Muscle of back (tissue), 3 donors: ENCODE measurements at regions not wholly inside any gene's neighbourhood (a gene's known extent, or its start where the extent isn't known, plus 50 kb on each side); places are given as distances from the start of the nearest gene placed in this dataset.

Source experiments
- DNase-seq, 3 donors: peaks; one replicate each; pipeline versions ENCODE4 v3.0.0 to v3.0.0-alpha.2; 2013

DNA sequence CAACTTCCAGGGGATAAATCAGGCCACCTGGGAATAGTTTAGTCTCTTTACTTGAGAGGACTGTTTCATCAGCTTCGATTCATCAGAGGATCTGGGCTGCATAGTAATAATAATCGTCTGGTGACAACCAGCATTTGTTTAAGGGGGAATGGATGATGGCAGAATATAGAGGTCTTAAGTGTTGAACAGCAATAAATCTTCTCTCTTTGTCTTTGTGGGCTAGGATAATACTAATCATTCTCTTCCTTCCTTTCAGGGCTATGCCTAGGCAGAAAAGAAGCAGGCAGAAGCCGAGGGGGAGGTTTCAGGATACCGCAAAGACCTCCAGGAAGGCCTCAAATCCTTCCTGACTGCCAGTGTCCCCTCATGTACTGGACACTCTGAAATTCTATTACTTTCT is 150.4 kb upstream of the GAREM1 start:
- DNase-seq, result no peak

DNA sequence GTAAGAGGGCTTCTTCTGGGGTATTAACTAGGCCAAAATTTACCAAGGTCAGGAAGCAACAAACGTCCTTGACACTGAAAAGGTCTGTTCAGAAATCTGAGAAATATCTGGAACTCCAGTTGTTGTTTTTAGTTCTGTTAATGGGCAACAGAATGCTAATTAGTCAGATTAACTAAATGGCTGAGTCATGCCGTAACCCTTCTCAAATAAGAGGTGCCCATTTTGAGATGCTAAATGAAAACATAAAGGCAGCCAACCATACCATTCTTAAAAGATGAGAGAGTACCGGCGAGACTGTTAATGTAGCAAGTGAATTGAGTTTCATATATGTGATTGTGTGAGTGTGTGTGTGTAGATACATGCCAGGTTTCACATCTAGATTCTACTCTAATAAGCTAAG is 147.9 kb upstream of the GAREM1 start:
- DNase-seq, result no peak

DNA sequence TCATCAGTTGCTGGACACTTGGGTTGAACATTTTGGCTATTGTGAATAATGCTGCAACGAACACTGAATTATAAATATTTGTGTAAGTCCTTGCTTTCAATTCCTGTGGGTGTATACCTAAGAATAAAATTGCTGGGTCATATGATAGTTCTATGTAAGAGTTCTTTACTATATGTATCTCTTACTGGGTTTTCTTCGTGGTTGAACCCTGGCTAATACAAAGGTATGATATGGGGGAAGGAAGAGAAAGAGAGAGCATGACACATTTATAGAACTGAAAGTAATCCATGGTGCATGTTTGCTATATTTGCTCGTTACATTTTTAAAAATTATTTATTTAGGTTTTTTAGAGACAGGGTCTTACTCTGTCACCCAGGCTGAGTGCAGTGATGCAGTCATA is 143.1 kb upstream of the GAREM1 start:
- no peak for DNase-seq

DNA sequence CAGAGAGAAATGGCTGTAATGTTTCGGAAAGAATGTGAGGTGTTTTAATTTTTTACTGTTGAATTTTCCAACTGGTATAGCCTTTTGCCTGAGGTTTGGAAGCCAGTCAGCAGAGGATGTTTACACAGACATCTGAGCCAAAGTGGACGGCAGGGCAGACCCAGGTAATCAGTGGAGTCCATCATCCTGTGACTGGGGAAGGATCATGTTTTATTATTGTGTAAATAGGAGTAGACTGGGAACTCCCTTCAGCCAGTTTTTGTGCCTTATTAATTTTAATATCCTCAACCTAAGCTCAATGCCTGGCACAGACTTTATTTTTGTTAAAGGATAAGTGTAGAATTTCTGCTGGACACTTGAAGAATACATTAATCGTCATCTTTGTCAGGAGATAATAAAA is 142.0 kb upstream of the GAREM1 start:
- DNase-seq, result peak in 1 of 3 donors; percentile 3

DNA sequence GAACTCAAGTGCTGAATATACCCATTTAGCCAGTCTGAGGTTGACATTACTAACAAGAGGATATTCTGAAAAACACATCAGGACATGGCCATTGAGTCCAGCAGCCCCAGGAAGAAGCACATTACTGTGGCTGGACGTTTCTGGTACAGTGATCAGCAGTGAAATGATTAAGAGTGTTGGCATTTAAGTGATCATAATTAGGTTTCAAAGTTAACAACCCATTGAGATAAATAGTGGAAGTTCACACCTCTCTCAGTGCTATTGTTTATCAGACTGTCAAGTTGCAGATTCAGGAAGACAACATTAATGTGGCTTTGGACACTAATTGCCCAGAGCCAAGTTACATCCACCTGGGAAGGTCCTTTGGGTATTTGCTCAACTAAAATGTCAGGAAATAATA is 139.5 kb upstream of the GAREM1 start:
- DNase-seq, result no peak

DNA sequence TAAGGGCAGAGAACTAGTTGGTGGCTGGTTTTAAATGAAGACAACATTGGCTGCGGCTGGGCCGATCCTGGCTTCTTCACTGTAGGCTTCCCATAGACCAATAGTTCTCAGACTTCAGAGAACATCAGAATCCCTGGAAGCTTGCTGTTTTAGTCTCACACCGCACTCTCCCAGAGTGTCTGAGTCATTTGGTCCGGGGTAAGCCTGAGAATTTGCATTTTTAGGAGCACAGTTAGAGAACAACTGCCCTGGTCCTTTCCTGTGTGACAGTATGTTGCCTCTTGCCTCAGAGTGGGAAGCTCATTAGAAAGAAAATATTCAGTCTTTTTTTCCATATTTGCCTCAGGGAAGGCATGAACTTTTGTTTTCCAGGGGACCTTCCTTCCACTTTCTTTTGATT is 137.1 kb upstream of the GAREM1 start:
- no peak for DNase-seq

DNA sequence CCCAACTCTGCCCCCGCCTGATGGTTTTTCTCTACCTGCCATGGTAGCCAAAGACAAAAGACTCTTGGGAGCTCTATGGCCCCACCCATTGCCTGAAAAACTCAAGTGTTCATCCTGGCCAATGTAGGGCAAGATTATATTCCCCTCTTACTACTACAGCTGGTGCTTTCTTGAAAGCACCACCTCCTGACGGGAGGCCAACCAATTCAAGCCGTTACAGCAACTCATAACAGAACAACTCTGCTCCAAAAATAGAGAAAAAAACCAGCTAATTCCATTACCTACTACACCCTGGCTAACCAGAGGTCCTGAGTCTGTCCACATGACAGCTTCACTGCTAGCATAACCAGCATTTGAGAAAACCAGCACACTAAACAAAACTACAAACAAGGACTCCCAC is 127.5 kb upstream of the GAREM1 start:
- no peak for DNase-seq

DNA sequence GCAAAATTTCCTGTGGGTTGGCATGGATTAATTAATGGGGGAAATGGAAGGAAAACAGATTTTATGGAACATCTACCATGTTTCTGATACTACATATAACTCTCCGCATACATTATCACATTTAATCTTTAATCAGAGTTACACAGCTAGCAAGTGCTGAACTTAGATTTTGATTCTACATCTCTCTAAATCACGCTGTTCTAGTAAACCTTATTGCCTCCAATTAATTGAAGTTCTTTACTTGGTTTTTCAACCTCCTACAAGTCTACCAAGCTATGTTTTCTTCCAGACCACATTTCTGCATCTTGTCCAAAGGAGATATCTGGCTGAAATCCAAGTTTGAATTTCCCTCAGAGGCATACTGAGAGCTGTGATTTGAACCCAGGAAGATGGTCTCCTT is 125.8 kb upstream of the GAREM1 start:
- no peak for DNase-seq

DNA sequence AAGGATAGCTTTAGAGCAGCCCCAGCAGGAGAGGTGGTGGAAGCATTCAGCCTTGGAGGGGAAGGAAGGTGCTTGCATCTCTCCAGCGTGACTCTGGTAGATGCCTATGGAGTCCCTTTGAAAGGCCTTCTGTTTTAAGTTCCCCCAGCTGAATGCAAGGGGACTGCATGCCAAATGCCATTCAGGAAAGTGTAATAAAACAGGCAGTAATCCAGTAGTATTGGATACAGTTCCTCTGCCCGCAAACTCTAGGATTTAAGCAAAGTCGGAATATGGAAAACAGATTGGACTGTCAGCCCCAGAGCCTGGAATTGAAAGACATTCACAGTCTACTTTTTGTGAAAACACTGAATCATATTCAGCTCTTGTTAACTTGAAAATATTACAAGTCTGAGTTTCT is 125.2 kb upstream of the GAREM1 start:
- DNase-seq, result peak in 2 of 3 donors; percentile 13 to 21

DNA sequence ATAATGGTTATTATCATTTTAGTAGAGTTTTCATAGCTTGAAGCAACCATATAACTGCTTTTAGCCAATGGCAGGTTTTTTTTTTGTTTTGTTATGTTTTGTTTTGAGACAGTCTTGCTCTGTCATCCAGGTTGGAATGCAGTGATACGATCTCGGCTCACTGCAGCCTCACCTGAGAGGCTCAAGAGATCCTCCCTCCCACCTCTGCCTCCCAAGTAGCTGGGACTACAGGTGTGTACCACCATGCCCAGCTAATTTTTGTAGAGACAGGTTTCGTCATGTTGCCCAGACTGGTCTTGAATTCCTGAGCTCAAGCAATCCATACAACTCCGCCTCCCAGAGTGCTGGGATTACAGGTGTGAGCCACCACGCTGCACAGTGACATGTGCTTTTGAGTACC is 117.5 kb upstream of the GAREM1 start:
- DNase-seq, result no peak

DNA sequence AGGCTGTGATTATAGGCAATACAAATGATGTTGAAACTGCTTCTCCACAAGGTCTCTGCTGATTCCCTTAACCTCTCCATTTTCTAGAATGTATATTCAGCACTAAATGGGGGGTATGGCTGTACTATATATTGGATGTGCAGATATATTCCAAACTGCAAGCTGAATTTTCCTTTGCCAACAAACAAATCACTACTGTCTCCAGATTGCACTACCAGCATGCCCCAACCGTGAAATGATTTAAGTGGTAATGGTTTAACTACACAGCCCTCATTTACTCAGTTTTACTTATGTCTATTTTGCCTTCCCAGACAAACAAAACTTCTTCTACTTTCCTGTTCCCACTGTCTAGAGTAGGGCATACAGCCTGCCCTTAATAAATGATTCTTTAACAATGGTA is 112.7 kb upstream of the GAREM1 start:
- no peak for DNase-seq

DNA sequence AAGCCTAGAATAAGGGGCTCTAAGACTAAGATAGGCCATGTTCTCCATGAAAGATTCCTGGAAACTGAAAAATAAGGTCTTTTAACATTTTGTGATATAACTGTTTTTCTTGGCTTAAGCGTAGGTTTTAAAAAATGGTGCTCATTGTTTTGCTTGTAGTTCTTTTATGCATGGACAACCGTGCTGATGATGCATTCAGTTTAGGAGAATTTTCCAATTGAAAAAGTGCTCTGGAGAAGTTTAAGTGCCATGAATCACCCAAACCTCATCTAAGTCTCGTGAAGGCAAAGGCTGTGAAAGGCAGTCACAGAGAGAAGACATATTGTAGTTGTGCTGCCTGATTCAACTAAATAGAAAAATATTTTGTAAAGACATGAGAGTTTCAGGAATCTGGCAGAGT is 111.8 kb upstream of the GAREM1 start:
- no peak for DNase-seq

DNA sequence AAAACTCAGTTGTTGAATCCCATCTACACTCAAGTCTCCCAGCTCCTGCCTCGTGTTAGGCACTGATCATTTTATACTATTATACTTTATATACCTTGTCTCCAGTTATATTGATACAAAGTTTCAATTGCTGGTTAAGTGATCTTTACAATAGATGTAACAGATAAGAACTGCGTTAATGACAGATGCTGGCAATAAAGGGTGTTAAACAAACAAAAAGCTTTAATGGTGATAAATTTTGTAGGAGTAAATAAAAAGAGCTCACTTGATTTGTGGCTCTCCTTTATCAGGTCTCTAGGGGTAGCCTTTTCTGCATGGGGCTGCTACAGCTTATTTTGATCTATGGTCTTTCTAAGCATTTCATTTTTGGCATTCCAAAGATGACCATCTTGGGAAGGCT is 106.9 kb upstream of the GAREM1 start:
- no peak for DNase-seq

DNA sequence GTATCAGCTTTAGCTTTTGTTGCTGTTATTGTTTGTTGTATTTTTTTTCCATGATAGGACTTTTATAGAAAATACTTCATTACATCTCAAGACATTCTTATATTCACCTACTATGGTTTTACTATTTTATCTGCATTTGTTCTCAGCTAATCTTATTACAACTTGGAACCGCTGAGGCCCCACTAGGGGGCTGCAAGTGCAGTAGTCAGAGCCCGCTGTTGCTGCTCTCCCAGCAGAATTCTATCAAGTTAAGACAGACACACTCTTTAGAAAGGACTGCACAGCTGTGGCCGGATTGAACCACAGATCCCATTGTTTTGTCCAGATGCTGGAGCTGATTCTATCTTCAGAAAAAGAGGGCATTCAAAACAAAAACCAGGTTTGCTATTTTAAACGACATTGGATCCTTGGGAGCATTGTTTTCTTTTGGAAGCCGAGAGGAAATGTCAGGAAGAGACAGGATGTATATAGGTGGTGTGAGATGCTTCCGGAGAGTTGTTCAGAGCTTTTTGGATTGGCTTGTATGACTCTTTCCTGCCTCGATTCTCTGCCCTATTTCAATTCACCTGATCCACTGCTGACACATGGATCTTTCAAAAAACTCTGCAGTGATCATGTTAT is 105.7 kb upstream of the GAREM1 start:
- peak; percentile 6 to 60 (median 24) for DNase-seq

DNA sequence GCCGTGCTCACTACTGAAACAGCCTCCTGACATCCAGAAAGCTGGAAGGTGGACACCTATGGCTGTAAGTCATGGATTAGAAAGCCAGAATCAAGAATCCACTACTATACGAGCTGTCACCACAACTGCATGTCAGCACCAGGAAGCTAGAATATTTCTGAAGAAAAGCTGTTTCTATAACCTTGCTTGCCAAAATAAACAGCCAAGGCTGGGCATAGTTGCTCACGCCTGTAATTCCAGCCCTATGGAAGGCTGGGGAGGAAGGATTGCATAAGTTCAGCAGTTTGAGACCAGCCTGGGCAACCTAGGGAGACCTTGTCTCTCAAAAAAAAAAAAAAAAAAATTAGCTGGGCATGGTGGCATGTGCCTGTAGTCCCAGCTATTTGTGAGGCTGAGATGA is 96.3 kb upstream of the GAREM1 start:
- no peak for DNase-seq

DNA sequence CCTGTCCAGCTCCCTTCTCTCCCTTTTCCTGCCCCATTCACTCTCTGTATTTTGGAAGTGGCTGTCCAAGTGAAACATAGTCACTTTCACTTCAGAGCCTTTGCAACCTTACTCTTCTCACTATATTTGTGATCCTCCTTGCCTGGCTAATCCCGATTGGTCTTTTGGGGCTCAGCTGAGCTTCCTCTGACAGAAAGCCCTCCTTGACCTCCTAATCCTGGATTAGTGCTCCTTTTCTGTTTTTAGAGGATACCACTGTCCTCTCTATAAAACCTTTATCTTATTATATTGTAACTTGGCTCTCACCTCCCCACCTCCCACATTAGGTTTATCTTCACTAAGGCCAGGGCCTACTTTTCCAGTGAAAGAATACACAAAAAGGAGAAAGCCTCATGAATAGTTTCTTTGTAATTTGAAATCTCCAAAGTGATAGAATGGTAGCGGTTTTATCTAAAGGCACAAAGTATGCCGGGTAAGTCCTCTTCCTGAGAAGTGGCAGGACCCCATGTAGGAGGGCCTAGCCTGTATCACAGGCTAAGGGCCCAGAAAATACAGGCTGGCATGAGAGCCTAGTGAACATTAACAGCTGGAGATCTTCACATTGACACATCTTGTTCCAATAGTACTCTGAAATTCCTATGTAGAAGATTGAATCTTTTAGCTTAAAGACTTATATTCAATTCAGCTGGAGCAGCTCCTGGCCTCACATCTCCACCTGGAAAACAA is 83.1 kb upstream of the GAREM1 start:
- no peak for DNase-seq

DNA sequence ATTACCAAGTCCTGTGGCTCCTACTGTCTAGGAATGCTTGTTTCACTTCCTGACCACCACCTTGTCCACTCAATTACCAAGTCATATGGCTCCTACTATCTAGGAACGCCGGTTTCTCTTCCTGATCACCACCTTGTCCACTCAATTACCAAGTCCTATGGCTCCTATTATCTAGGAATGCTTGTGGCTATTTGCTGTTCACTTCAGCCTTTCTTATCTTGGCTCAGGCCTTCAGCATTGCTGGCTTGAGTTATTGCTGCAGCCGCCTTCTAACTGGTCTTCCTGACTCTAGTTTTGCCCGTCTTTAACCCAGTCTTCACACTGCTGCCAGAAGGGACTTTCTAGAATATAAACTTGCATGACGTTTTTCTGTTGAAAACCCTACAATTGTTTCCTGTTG is 82.5 kb upstream of the GAREM1 start:
- no peak for DNase-seq

DNA sequence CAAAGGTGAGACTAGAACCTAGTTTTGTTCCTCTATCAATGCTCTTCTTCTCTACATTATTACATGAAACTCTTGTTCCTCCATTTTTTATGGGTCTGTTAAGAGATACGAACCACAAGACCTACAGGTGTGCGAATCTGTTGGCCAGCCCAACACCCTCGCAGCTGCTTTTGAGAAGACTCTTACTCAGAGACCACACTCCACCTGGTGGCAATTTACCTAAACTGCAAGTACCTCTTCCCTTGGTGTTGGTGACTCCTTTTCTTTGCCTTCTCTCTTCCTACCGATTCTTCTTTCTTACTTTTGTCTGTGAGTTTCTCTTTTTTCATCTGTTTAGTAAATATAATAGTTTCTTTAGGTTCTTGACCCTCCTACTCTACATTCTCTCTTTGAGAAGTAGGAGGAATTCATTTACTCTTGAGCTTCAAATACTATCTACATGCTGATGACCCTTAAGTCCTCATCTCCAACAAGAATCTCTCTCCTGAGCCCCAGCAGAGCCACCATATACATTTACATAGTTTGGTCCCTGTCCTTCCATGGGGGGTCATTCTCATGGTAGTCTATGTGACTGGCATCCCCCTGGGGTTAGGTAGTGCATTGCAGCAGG is 81.8 kb upstream of the GAREM1 start:
- peak; percentile 35 to 48 (median 41) for DNase-seq

DNA sequence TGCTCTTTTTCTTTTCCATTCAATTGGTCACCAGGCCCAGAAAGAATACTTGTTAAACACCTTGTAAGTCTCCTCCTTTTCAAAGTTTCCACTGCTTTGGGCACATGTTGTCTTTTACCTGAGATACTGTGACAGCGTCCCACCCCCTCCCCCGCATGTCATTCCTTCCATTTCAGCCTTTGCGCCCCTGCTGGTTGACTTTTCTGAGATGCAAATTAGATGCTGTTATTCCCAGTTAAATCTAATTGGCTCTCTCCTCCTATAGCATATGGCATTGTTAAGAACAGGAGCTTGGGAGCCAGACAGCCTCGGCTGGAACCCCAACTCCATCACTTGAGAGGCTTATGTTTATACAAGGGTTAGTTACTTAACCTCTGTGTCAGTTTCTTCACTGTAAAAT is 80.3 kb upstream of the GAREM1 start:
- no peak for DNase-seq

DNA sequence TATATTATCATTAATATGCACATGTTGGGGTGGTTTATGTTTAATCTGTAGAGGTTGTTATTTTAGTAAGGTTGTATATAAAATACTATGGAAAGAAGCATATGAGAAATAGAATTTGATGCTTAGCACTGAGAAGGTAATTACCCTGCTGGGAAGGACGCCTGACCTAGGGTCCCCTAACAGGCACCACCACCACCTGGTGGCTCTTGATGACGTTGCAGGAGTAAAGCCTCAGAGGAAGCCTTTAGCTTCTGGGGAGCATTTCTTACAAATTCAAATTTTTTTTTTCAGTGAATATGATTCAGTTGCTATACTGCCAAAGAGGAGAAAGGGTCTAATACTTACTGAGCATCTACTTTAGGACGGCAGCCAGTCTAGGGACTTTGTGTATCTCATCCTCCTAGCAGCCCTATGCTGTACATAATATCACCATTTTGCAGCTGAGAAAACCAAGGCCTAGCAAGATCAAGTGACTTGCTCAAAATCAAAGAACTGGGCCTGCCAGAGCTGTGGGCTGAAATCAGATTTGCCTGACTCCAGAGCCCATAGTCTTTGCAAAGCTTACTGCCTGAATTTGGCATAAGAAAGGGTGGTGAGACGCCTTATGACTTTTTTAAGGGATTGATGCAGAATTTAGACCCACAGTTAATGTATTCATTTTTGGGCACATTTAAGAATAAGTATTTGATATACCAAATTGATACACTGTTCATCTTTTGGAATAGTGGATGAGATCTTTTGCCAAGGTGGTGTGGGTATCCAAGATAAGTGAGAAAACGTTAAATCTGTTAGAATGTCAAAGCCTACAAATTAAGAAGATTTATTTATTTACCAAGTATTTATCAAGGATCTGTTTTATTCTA is 78.8 kb upstream of the GAREM1 start:
- DNase-seq, result peak; percentile 22 to 49 (median 30)

DNA sequence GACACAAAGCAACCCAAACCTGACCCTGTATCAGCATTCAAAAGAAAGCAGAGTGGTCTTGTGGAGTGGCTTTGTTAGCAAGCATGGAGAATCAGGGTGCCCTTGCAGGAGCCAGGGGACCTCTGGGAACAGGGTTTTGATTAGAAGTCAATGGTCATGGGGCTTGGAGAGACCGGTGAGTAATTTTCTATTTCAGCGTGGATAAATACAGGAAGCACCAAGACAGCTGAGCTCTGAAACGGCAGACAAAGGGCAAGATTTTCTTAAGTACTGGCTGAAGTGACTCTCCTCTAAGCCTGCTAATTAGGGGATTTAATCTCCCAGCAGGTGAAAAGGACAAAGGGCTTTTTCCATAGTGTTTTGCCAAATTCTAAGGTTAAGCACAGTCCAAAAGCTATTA is 78.0 kb upstream of the GAREM1 start:
- DNase-seq, result no peak

DNA sequence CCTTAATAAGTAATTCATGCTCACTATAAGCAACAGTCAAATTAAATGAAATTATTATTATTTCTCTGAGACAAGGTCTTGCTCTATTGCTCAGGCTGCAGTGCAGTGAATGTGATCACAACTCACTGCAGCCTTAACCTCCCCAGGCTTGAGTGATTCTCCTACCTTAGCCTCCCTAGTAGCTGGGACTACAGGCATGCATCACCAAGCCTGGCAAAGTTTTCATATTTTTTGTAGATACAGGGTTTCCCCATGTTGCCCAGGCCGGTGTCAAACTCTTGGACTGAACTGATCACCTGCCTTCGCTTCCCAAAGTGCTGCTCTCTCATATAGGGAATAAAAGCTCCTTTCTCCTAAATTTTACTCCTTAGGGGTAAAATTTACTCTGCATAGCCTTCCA is 74.9 kb upstream of the GAREM1 start:
- no peak for DNase-seq

DNA sequence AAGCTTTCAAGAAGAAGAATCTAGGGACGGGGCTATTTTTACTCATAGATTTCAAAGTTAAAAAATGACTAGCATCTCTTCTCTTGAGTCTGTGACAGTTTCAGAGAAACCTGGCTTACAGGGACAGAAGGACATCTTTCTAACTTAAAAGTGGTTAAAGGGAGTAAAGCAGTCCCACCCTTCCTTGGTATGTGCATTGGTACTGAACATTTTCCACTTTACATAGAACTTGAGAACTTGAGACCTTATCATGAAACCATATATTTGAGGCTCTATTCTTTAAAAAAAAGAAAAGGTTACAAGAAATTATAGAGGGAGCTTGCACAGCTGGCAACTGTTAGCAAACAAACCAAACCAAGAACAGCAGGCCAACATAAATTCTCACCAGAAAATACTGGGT is 73.4 kb upstream of the GAREM1 start:
- DNase-seq, result no peak
